ENCODE measurements at regions not wholly inside any gene's neighbourhood (a gene's known extent, or its start where the extent isn't known, plus 50 kb on each side); places are given as distances from the start of the nearest gene placed in this dataset.

DNA sequence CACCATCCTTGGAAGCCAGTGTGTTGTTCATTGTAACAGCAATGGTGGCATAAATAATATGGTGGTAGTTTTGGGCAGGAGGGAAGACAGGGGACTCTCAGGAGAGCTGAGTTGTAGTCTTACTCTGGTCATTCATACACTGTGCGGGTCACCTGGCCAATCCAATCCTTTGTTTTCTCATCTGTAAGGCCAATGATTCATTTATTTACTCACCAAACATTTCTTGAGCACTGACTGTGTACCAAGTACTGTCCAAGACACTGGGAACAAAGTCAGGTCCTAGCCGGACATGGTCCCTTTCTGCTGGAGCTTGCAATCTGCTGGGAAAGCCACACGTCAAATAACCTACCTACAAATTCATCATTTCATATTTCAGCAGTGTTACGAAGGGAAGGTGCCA, 302.7 kb downstream of the CYP26B1 start:
- no peak for TF ChIP-seq BHLHE40 (IDR thresholded peaks at IDR 0.05; ENCODE audit: borderline replicate concordance)
- no peak for TF ChIP-seq FOXA1 (IDR thresholded peaks at IDR 0.05)

Measured in HEK293T (cell line).